Prostate gland (tissue), 2 donors: ENCODE measurements at regions not wholly inside any gene's neighbourhood (a gene's known extent, or its start where the extent isn't known, plus 50 kb on each side); places are given as distances from the start of the nearest gene placed in this dataset.

Experiments used
- DNase-seq: peaks from one replicate; pipeline ENCODE4 v3.0.0-alpha.2; 2019; ENCODE audit warnings: low spot score
- H3K27ac ChIP-seq, 2 donors: fragments of 200-600 bp; sonication (generic); 2 replicates each; pipeline ENCODE4 v1.5.1; 2017 to 2019
- H3K27me3 ChIP-seq: fragments of 200-600 bp; sonication (generic); replicated peaks from 2 replicates; pipeline ENCODE4 v1.5.1; 2019; ENCODE audit not compliant: insufficient read depth
- H3K36me3 ChIP-seq, 2 donors: fragments of 200-600 bp; sonication (generic); 1 replicate in 1 of 2; 2 replicates in 1 of 2; pipeline versions ENCODE4 v1.5.1 to v1.8.1; 2017 to 2019
- H3K4me1 ChIP-seq: fragments of 200-600 bp; sonication (generic); replicated peaks from 2 replicates; pipeline ENCODE4 v1.5.1; 2019
- H3K4me3 ChIP-seq, 2 donors: fragments of 200-600 bp; sonication (generic); 2 replicates each; pipeline ENCODE4 v1.5.1; 2017 to 2019
- H3K9me3 ChIP-seq: fragments of 200-600 bp; sonication (generic); 2 replicates; pipeline ENCODE4 v1.5.1; 2017
- POLR2A ChIP-seq: fragments of 450-650 bp; IDR thresholded peaks from one replicate; pipeline ENCODE4 v1.6.1; 2016; ENCODE audit warnings: antibody characterized with exemption, mild to moderate bottlenecking
- POLR2AphosphoS5 ChIP-seq: sonication (generic); formaldehyde crosslinking; IDR thresholded peaks from one replicate; pipeline ENCODE4 v1.6.1; 2017; ENCODE audit warnings: antibody characterized with exemption
- WGBS: methylation state at CpG from one replicate; pipeline ENCODE4 v1.1.5; 2018; 5-methylcytosine and 5-hydroxymethylcytosine counted together
- intact Hi-C: fragments of 100-400 bp; cut with DNase I; formaldehyde crosslinking; loops from one replicate; pipeline ENCODE4 v1.14.2; 2022
- TF ChIP-seq, protein P1 (sequence below), 4 experiments: fragments of 200-600 bp in 2 of 4; fragments of 450-650 bp in 2 of 4; sonication (generic) in 2 of 4; IDR thresholded peaks; 1 replicate in 3 of 4; 2 replicates in 1 of 4; pipeline ENCODE4 v1.5.1; 2016 to 2019; ENCODE audit warnings: antibody characterized with exemption in 4 of 4, mild to moderate bottlenecking in 2 of 4, moderate library complexity in 2 of 4

DNA sequence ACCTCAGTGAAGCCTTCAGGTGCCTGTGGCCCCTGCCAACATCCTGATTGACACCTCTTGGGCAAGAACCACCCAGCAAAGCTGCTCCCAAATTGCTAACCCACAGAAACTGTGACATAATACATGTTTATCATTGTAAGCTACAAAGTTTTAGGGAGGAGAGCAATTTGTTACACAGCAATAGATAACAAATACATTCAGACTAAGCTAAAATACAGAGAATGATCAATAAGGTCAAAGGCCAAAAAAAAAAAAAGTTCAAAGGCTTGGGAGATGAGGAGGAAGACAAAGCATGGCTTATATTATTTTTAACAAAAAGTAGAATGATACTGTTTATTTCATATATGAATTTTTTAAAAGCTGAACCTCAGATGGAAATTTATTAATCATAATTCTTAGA is 105.9 kb downstream of the ID4 start:
- DNase-seq, result no peak
- TF ChIP-seq, protein P1, sequence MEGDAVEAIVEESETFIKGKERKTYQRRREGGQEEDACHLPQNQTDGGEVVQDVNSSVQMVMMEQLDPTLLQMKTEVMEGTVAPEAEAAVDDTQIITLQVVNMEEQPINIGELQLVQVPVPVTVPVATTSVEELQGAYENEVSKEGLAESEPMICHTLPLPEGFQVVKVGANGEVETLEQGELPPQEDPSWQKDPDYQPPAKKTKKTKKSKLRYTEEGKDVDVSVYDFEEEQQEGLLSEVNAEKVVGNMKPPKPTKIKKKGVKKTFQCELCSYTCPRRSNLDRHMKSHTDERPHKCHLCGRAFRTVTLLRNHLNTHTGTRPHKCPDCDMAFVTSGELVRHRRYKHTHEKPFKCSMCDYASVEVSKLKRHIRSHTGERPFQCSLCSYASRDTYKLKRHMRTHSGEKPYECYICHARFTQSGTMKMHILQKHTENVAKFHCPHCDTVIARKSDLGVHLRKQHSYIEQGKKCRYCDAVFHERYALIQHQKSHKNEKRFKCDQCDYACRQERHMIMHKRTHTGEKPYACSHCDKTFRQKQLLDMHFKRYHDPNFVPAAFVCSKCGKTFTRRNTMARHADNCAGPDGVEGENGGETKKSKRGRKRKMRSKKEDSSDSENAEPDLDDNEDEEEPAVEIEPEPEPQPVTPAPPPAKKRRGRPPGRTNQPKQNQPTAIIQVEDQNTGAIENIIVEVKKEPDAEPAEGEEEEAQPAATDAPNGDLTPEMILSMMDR (IDR thresholded peaks at IDR 0.05), result no peak
- TF ChIP-seq POLR2AphosphoS5, result no peak
- no peak for TF ChIP-seq POLR2A
- intact Hi-C loops, result no loop called here
- no peaks in the 10 kb centered on the region for H3K4me1 ChIP-seq
- no peaks in the 10 kb centered on the region for H3K27me3 ChIP-seq
- H3K9me3 ChIP-seq, result no peaks in the 10 kb centered on the region
- no peaks in the 10 kb centered on the region for H3K36me3 ChIP-seq
- no peak overlapping the region for H3K27ac ChIP-seq
- H3K4me3 ChIP-seq, result no peak overlapping the region

DNA sequence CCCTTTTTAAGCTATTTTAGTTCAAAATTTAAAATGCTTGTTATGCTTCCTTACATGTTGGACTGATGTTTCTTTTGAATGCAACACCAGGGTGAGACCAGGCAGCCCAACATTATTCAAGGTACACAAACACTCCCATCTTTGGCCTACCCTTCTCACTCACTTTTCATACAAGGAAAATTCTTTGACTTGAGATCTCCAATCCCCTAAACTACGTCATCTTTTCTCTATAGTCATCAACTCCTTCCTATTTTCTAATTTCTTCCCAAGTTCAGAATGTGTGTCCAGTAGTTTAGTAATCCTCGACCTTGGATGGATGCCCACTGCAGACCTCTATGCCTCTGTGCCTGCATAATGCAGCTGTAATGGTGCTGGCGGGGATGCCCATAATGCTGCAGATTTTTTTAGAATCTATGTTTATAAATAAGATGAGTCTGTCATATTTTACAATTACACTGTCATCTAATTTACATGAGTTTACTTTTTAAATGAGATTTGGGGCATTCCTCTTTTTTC is 108.7 kb downstream of the ID4 start:
- H3K36me3 ChIP-seq, result no peaks in the 10 kb centered on the region
- intact Hi-C loops, result no loop called here
- no peak for DNase-seq
- TF ChIP-seq POLR2AphosphoS5 (no peak), POLR2A (no peak)
- TF ChIP-seq, protein P1 (IDR thresholded peaks at IDR 0.05), result no peak
- H3K4me3 ChIP-seq, result no peak overlapping the region
- no peak overlapping the region for H3K27ac ChIP-seq
- H3K27me3 ChIP-seq, result no peaks in the 10 kb centered on the region
- no peaks in the 10 kb centered on the region for H3K4me1 ChIP-seq
- 82% methylated on average over 3 of the region's 3 CpGs for WGBS
- no peaks in the 10 kb centered on the region for H3K9me3 ChIP-seq

DNA sequence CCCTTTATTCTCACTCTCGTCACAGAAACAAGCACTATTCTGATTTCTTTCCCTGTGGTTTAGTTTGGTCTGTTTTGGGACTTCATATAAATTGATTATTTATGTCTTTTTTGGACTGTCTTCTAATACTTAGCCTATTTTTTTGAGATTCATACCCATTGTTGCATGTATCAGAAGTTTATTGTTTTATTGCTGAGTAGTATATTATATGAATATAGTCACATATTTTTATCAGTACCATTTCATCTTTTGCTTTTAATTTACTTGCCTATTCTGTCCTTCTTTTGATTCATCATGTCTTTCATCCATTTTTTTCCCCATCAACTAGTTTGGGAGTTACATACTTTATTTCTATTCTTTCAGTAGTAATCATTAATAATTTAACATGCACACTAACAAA is 112.0 kb downstream of the ID4 start:
- Histone ChIP-seq H3K36me3 (no peaks in the 10 kb centered on the region), H3K27ac (no peak overlapping the region), H3K9me3 (no peaks in the 10 kb centered on the region), H3K27me3 (no peaks in the 10 kb centered on the region), H3K4me3 (no peak overlapping the region), H3K4me1 (no peaks in the 10 kb centered on the region)
- WGBS, result 98% methylated on average over 1 of the region's 1 CpG
- intact Hi-C loops, result no loop called here
- DNase-seq, result no peak
- TF ChIP-seq POLR2AphosphoS5, result no peak
- TF ChIP-seq POLR2A, result no peak
- TF ChIP-seq, protein P1 (IDR thresholded peaks at IDR 0.05), result no peak

DNA sequence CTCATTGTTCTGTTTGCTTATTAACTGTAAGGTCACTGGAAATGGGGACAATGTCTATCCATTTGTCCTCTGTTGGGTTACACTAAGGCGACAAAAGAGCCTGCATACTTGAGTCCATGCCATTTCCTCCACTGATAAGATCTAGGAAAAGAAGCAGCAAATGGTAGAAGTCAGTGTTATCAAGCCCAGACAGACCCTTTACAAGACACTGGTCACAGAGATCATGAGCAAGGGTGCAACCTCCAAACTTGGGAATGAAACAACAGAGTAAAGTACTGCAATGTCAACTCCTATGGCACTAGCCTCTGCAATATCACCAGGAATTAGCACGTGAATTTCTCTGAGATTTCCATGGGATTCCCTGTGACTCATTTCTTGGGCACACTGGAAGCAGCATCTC is 126.9 kb downstream of the ID4 start:
- Histone ChIP-seq H3K4me3 (no peak overlapping the region), H3K27me3 (no peaks in the 10 kb centered on the region), H3K4me1 (no peaks in the 10 kb centered on the region), H3K36me3 (no peaks in the 10 kb centered on the region), H3K9me3 (no peaks in the 10 kb centered on the region), H3K27ac (no peak overlapping the region)
- no peak for DNase-seq
- 51% methylated on average over 2 of the region's 2 CpGs for WGBS
- TF ChIP-seq, protein P1 (IDR thresholded peaks at IDR 0.05), result no peak
- TF ChIP-seq POLR2AphosphoS5 (no peak), POLR2A (no peak)
- intact Hi-C loops, result no loop called here

DNA sequence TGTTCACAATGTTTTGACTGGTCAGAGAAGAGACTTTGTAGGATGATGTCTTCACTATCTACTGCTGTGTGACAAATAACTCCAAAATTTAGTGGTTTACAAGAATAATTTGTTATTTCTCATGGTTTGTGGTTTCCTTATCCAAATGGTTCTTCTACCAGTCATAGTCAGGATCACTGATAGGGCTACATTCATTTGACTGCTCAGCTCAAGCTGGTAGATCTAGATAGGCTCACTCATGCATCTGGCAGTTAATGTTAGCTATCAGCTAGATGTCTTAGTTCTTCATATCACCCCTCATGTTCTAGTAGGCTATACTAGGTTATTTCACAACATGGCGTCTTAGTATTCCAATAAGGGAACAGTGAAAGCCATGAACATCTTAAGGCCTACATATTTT is 131.0 kb downstream of the ID4 start:
- no peaks in the 10 kb centered on the region for H3K4me1 ChIP-seq
- H3K27me3 ChIP-seq, result no peaks in the 10 kb centered on the region
- intact Hi-C loops, result no loop called here
- no peaks in the 10 kb centered on the region for H3K9me3 ChIP-seq
- H3K36me3 ChIP-seq, result no peaks in the 10 kb centered on the region
- WGBS, result 88% methylated on average over 1 of the region's 1 CpG
- H3K27ac ChIP-seq, result no peak overlapping the region
- TF ChIP-seq, protein P1 (IDR thresholded peaks at IDR 0.05), result no peak
- no peak for TF ChIP-seq POLR2AphosphoS5
- no peak for TF ChIP-seq POLR2A
- DNase-seq, result no peak
- no peak overlapping the region for H3K4me3 ChIP-seq
